Brain microvascular endothelial cell (primary cell): ENCODE measurements at regions not wholly inside any gene's neighbourhood (a gene's known extent, or its start where the extent isn't known, plus 50 kb on each side); places are given as distances from the start of the nearest gene placed in this dataset.

Experiments used
- DNase-seq: peaks from one replicate; pipeline ENCODE4 v3.0.0-alpha.2; 2020
- H3K27ac ChIP-seq: fragments of 250-450 bp; sonication (Bioruptor Pico); 2 replicates; pipeline ENCODE4 v1.5.1; 2020; ENCODE audit warnings: mild to moderate bottlenecking, moderate library complexity
- H3K27me3 ChIP-seq: fragments of 250-450 bp; sonication (Bioruptor Pico); replicated peaks from 2 replicates; pipeline ENCODE4 v1.5.1; 2020; ENCODE audit warnings: mild to moderate bottlenecking
- H3K36me3 ChIP-seq: fragments of 250-450 bp; sonication (Bioruptor Pico); replicated peaks from 2 replicates; pipeline ENCODE4 v1.5.1; 2020; ENCODE audit warnings: mild to moderate bottlenecking
- H3K4me3 ChIP-seq: 2 replicates; pipeline ENCODE4 v1.5.1; 2011; ENCODE audit warnings: low read depth, mild to moderate bottlenecking, control low read depth, low read length, moderate library complexity
- CTCF ChIP-seq: IDR thresholded peaks from 2 replicates; pipeline ENCODE4 v1.5.1; 2011; ENCODE audit warnings: low read depth, mild to moderate bottlenecking, moderate library complexity, low read length, control low read depth, inconsistent platforms; ENCODE audit errors: missing control alignments
- in situ Hi-C: cut with HindIII; loops from 2 replicates; pipeline ENCODE4 v1.10.0; 2017; ENCODE audit warnings: low sequenced_read_pairs, low pct_ligation_motif_present

GRCh38 chr13:44293908-44294735 lies 79.5 kb upstream of the SERP2 start:
- TF ChIP-seq CTCF = no peak
- no peak overlapping the region for H3K27ac ChIP-seq
- DNase-seq = no peak
- in situ Hi-C loops = no loop called here
- H3K36me3 ChIP-seq = no peaks in the 10 kb centered on the region
- H3K4me3 ChIP-seq = no peak overlapping the region
- H3K27me3 ChIP-seq = no peaks in the 10 kb centered on the region

GRCh38 chr13:44294876-44295275 lies 78.7 kb upstream of the SERP2 start:
- no peak overlapping the region for H3K27ac ChIP-seq
- no peaks in the 10 kb centered on the region for H3K27me3 ChIP-seq
- TF ChIP-seq CTCF = no peak
- in situ Hi-C loops = no loop called here
- no peaks in the 10 kb centered on the region for H3K36me3 ChIP-seq
- DNase-seq = no peak
- H3K4me3 ChIP-seq = no peak overlapping the region

GRCh38 chr13:44296856-44297255 lies 76.8 kb upstream of the SERP2 start:
- no peaks in the 10 kb centered on the region for H3K36me3 ChIP-seq
- DNase-seq = no peak
- no peaks in the 10 kb centered on the region for H3K27me3 ChIP-seq
- in situ Hi-C loops = no loop called here
- TF ChIP-seq CTCF = no peak
- no peak overlapping the region for H3K27ac ChIP-seq
- H3K4me3 ChIP-seq = no peak overlapping the region

- in situ Hi-C loops = no loop called here
- no peak for TF ChIP-seq CTCF
- Histone ChIP-seq H3K27ac (no peak overlapping the region), H3K4me3 (no peak overlapping the region), H3K36me3 (no peaks in the 10 kb centered on the region), H3K27me3 (no peaks in the 10 kb centered on the region)
- no peak for DNase-seq
Measured at GRCh38 chr13:44298314-44298713, 75.3 kb upstream of the SERP2 start.

GRCh38 chr13:44299152-44299943 lies 74.3 kb upstream of the SERP2 start:
- DNase-seq = no peak

More at GRCh38 chr13:44299152-44299943, 74.3 kb upstream of the SERP2 start:
- in situ Hi-C loops = no loop called here
- Histone ChIP-seq H3K27ac (no peak overlapping the region), H3K27me3 (no peaks in the 10 kb centered on the region), H3K4me3 (no peak overlapping the region), H3K36me3 (no peaks in the 10 kb centered on the region)
- no peak for TF ChIP-seq CTCF
